IMR-90 (cell line): ENCODE measurements at regions not wholly inside any gene's neighbourhood (a gene's known extent, or its start where the extent isn't known, plus 50 kb on each side); places are given as distances from the start of the nearest gene placed in this dataset.

ENCODE experiments used
- BHLHE40 ChIP-seq: fragments of 150-350 bp; IDR thresholded peaks from 2 replicates; pipeline ENCODE4 v1.6.1; 2016; ENCODE audit warnings: mild to moderate bottlenecking, low read depth, low read length
- CEBPB ChIP-seq: IDR thresholded peaks from 2 replicates; pipeline ENCODE4 v1.6.1; 2012; ENCODE audit warnings: low read depth, low read length, improper control_type of control experiment
- CHD1 ChIP-seq: IDR thresholded peaks from 2 replicates; pipeline ENCODE4 v1.6.1; 2012; ENCODE audit warnings: low read depth, low read length, improper control_type of control experiment
- MAFK ChIP-seq: IDR thresholded peaks from 2 replicates; pipeline ENCODE4 v1.6.1; 2012; ENCODE audit warnings: low read depth, low read length, improper control_type of control experiment
- MAZ ChIP-seq: IDR thresholded peaks from 2 replicates; pipeline ENCODE4 v1.6.1; 2012; ENCODE audit warnings: low read depth, mild to moderate bottlenecking, low read length, improper control_type of control experiment, moderate library complexity, borderline replicate concordance
- MXI1 ChIP-seq: IDR thresholded peaks from 2 replicates; pipeline ENCODE4 v1.6.1; 2012; ENCODE audit warnings: low read depth, mild to moderate bottlenecking, low read length, moderate library complexity, borderline replicate concordance
- POLR2A ChIP-seq: IDR thresholded peaks from 2 replicates; pipeline ENCODE4 v1.6.1; 2012; ENCODE audit warnings: mild to moderate bottlenecking, low read depth, low read length
- RAD21 ChIP-seq: IDR thresholded peaks from 2 replicates; pipeline ENCODE4 v1.6.1; 2012; ENCODE audit warnings: low read length, improper control_type of control experiment
- RCOR1 ChIP-seq: IDR thresholded peaks from 2 replicates; pipeline ENCODE4 v1.6.1; 2012; ENCODE audit warnings: mild to moderate bottlenecking, low read length, improper control_type of control experiment; ENCODE audit not compliant: insufficient replicate concordance
- RFX5 ChIP-seq: IDR thresholded peaks from 2 replicates; pipeline ENCODE4 v1.8.0; 2012; ENCODE audit warnings: low read depth, mild to moderate bottlenecking, low read length, moderate library complexity
- SMC3 ChIP-seq: fragments of 150-350 bp; IDR thresholded peaks from 2 replicates; pipeline ENCODE4 v1.6.1; 2016; ENCODE audit warnings: low read depth, mild to moderate bottlenecking, antibody characterized with exemption, low read length, moderate library complexity
- TF ChIP-seq, protein P1 (sequence below): conservative IDR thresholded peaks from 2 replicates; pipeline ENCODE4 v1.5.1; 2012; ENCODE audit warnings: mild to moderate bottlenecking, low read depth, low read length, improper control_type of control experiment
- TF ChIP-seq, protein P2 (sequence below): fragments of 150-350 bp; IDR thresholded peaks from 2 replicates; pipeline ENCODE4 v1.6.1; 2017; ENCODE audit warnings: mild to moderate bottlenecking, antibody characterized with exemption, low read length, low read depth
- TF ChIP-seq, protein P3 (sequence below): fragments of 150-350 bp; IDR thresholded peaks from 2 replicates; pipeline ENCODE4 v1.6.1; 2016; ENCODE audit warnings: low read depth, mild to moderate bottlenecking, low read length, moderate library complexity, borderline replicate concordance

DNA sequence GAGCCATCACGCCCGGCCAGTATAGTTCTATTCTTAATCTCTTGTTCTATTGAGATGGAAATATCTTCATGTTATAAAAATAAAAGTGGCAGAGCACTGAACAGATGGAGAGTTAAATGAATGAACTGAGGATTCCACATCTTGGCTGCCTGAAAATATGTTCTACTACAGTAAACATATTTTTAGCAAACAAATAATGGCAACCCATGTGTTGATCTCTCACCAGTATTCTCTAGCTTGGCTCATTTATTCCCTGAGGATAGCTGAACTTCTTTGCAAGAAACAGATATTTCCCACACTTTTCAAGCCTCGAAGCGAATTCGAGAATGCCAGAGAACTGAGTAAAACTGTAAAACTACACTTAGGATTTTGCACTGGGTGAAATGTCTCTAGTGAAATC lies 58.9 kb downstream of the DIRAS3 start:
- no peak for TF ChIP-seq POLR2A
- TF ChIP-seq RAD21 = no peak
- TF ChIP-seq, protein P1, sequence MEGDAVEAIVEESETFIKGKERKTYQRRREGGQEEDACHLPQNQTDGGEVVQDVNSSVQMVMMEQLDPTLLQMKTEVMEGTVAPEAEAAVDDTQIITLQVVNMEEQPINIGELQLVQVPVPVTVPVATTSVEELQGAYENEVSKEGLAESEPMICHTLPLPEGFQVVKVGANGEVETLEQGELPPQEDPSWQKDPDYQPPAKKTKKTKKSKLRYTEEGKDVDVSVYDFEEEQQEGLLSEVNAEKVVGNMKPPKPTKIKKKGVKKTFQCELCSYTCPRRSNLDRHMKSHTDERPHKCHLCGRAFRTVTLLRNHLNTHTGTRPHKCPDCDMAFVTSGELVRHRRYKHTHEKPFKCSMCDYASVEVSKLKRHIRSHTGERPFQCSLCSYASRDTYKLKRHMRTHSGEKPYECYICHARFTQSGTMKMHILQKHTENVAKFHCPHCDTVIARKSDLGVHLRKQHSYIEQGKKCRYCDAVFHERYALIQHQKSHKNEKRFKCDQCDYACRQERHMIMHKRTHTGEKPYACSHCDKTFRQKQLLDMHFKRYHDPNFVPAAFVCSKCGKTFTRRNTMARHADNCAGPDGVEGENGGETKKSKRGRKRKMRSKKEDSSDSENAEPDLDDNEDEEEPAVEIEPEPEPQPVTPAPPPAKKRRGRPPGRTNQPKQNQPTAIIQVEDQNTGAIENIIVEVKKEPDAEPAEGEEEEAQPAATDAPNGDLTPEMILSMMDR = no peak
- TF ChIP-seq, protein P2, sequence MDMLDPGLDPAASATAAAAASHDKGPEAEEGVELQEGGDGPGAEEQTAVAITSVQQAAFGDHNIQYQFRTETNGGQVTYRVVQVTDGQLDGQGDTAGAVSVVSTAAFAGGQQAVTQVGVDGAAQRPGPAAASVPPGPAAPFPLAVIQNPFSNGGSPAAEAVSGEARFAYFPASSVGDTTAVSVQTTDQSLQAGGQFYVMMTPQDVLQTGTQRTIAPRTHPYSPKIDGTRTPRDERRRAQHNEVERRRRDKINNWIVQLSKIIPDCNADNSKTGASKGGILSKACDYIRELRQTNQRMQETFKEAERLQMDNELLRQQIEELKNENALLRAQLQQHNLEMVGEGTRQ = no peak
- TF ChIP-seq CHD1 = no peak
- no peak for TF ChIP-seq RFX5
- TF ChIP-seq CEBPB = no peak
- no peak for TF ChIP-seq MAFK
- no peak for TF ChIP-seq BHLHE40
- TF ChIP-seq MXI1 = no peak
- no peak for TF ChIP-seq RCOR1
- no peak for TF ChIP-seq MAZ
- TF ChIP-seq, protein P3, sequence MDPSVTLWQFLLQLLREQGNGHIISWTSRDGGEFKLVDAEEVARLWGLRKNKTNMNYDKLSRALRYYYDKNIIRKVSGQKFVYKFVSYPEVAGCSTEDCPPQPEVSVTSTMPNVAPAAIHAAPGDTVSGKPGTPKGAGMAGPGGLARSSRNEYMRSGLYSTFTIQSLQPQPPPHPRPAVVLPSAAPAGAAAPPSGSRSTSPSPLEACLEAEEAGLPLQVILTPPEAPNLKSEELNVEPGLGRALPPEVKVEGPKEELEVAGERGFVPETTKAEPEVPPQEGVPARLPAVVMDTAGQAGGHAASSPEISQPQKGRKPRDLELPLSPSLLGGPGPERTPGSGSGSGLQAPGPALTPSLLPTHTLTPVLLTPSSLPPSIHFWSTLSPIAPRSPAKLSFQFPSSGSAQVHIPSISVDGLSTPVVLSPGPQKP = no peak
- TF ChIP-seq SMC3 = no peak
